Uterus (tissue), 3 donors: ENCODE measurements at regions not wholly inside any gene's neighbourhood (a gene's known extent, or its start where the extent isn't known, plus 50 kb on each side); places are given as distances from the start of the nearest gene placed in this dataset.

Source experiments
- DNase-seq, 2 donors: peaks; one replicate each; pipeline ENCODE4 v3.0.0-alpha.2; 2019 to 2020
- H3K27ac ChIP-seq, 2 donors: fragments of 200-600 bp; sonication (generic); 1 replicate in 1 of 2; 2 replicates in 1 of 2; pipeline ENCODE4 v1.5.1; 2016 to 2018
- H3K27me3 ChIP-seq, 2 donors: fragments of 200-600 bp; sonication (generic); one replicate each; pipeline ENCODE4 v1.5.1; 2018 to 2019; ENCODE audit warnings: control low read depth in 1 of 2
- H3K36me3 ChIP-seq, 2 donors: fragments of 200-600 bp; sonication (generic); one replicate each; pipeline ENCODE4 v1.5.1; 2019; ENCODE audit warnings: control low read depth in 1 of 2
- H3K4me1 ChIP-seq, 2 donors: fragments of 200-600 bp; sonication (generic); one replicate each; pipeline ENCODE4 v1.5.1; 2018 to 2019; ENCODE audit warnings: control low read depth in 1 of 2
- H3K4me3 ChIP-seq, 2 donors: fragments of 200-600 bp; sonication (generic); 1 replicate in 1 of 2; 2 replicates in 1 of 2; pipeline ENCODE4 v1.5.1; 2018 to 2019; ENCODE audit warnings: mild to moderate bottlenecking in 1 of 2
- H3K9me3 ChIP-seq, 2 donors: fragments of 200-600 bp; sonication (generic); one replicate each; pipeline ENCODE4 v1.5.1; 2019; ENCODE audit warnings: control low read depth in 1 of 2
- CTCF ChIP-seq, 4 experiments: fragments of 200-600 bp in 2 of 4; fragments of 450-650 bp in 2 of 4; sonication (generic) in 2 of 4; IDR thresholded peaks; one replicate each; pipeline ENCODE4 v1.5.1; 2016 to 2019; ENCODE audit warnings: antibody characterized with exemption in 4 of 4, mild to moderate bottlenecking in 2 of 4, moderate library complexity in 1 of 4
- POLR2A ChIP-seq, 2 donors: fragments of 450-650 bp; IDR thresholded peaks; one replicate each; pipeline ENCODE4 v1.6.1; 2016; ENCODE audit warnings: antibody characterized with exemption in 2 of 2, mild to moderate bottlenecking in 1 of 2, moderate library complexity in 1 of 2
- intact Hi-C: fragments of 100-400 bp; cut with DNase I; formaldehyde crosslinking; loops from one replicate; pipeline ENCODE4 v1.15.1; 2023; ENCODE audit warnings: low total_unique reads
- donor health status: DM: yes; HTN: yes; CAD: no.

- Histone ChIP-seq H3K9me3 (no peaks in the 10 kb centered on the region), H3K4me3 (no peak overlapping the region), H3K36me3 (no peaks in the 10 kb centered on the region), H3K27ac (no peak overlapping the region), H3K27me3 (no peaks in the 10 kb centered on the region), H3K4me1 (no peaks in the 10 kb centered on the region)
- intact Hi-C loops = no loop called here
- TF ChIP-seq CTCF (IDR thresholded peaks at IDR 0.05) (no peak), POLR2A (IDR thresholded peaks at IDR 0.05) (no peak)
- no peak for DNase-seq
Measured at GRCh38 chr4:35364321-35364870, 879.9 kb downstream of the ARAP2 start.

- H3K4me3 ChIP-seq = no peak overlapping the region
- no peaks in the 10 kb centered on the region for H3K4me1 ChIP-seq
- intact Hi-C loops = no loop called here
- no peak overlapping the region for H3K27ac ChIP-seq
- H3K9me3 ChIP-seq = no peaks in the 10 kb centered on the region
- DNase-seq = no peak
- no peaks in the 10 kb centered on the region for H3K36me3 ChIP-seq
- H3K27me3 ChIP-seq = no peaks in the 10 kb centered on the region
- TF ChIP-seq CTCF (IDR thresholded peaks at IDR 0.05) = no peak
- no peak for TF ChIP-seq POLR2A (IDR thresholded peaks at IDR 0.05)
Measured at GRCh38 chr4:35365186-35365585, 879.1 kb downstream of the ARAP2 start.

GRCh38 chr4:35399912-35400311 lies 844.4 kb downstream of the ARAP2 start:
- intact Hi-C loops = no loop called here
- H3K27me3 ChIP-seq = no peaks in the 10 kb centered on the region
- H3K9me3 ChIP-seq = no peaks in the 10 kb centered on the region
- H3K27ac ChIP-seq = no peak overlapping the region
- H3K36me3 ChIP-seq = no peaks in the 10 kb centered on the region
- no peak for TF ChIP-seq CTCF (IDR thresholded peaks at IDR 0.05)
- TF ChIP-seq POLR2A (IDR thresholded peaks at IDR 0.05) = no peak
- H3K4me1 ChIP-seq = no peaks in the 10 kb centered on the region
- H3K4me3 ChIP-seq = no peak overlapping the region
- DNase-seq = no peak

- no peak overlapping the region for H3K27ac ChIP-seq
- no peaks in the 10 kb centered on the region for H3K4me1 ChIP-seq
- H3K9me3 ChIP-seq = no peaks in the 10 kb centered on the region
- no peak for DNase-seq
- TF ChIP-seq CTCF (IDR thresholded peaks at IDR 0.05) (no peak), POLR2A (IDR thresholded peaks at IDR 0.05) (no peak)
- H3K27me3 ChIP-seq = no peaks in the 10 kb centered on the region
- no peak overlapping the region for H3K4me3 ChIP-seq
- intact Hi-C loops = no loop called here
- H3K36me3 ChIP-seq = no peaks in the 10 kb centered on the region
Measured at GRCh38 chr4:35423104-35423503, 821.2 kb downstream of the ARAP2 start.

GRCh38 chr4:35447474-35447873 lies 796.8 kb downstream of the ARAP2 start:
- no peak for DNase-seq
- intact Hi-C loops = no loop called here
- TF ChIP-seq POLR2A (IDR thresholded peaks at IDR 0.05) = no peak
- no peak for TF ChIP-seq CTCF (IDR thresholded peaks at IDR 0.05)
- H3K9me3 ChIP-seq = no peaks in the 10 kb centered on the region
- H3K4me3 ChIP-seq = no peak overlapping the region
- H3K27me3 ChIP-seq = no peaks in the 10 kb centered on the region
- no peaks in the 10 kb centered on the region for H3K4me1 ChIP-seq
- H3K36me3 ChIP-seq = no peaks in the 10 kb centered on the region
- H3K27ac ChIP-seq = no peak overlapping the region
